ENCODE measurements at regions not wholly inside any gene's neighbourhood (a gene's known extent, or its start where the extent isn't known, plus 50 kb on each side); places are given as distances from the start of the nearest gene placed in this dataset.

GRCh38 chr11:80023386-80023785 lies 582.6 kb upstream of the TENM4 start:
- no peaks in the 10 kb centered on the region for H4K20me1 ChIP-seq (ENCODE audit: control insufficient read depth, insufficient read depth)
- H3K4me3 ChIP-seq, result no peak overlapping the region
- no peaks in the 10 kb centered on the region for H3K27me3 ChIP-seq (replicated peaks in 1 of 2; ENCODE audit: control insufficient read depth in 2 of 2, insufficient read depth in 2 of 2, low read length in 1 of 2)
- H3K4me2 ChIP-seq (ENCODE audit: control insufficient read depth, insufficient read depth), result no peak overlapping the region
- no peak overlapping the region for H3K9ac ChIP-seq (ENCODE audit: control insufficient read depth, insufficient read depth, low read length)
- ChIA-PET RAD21 (ENCODE audit: unreplicated experiment) (no interaction called here), POLR2A (no interaction called here), SMC1A (ENCODE audit: uncharacterized antibody, unreplicated experiment) (no interaction called here), CTCF (no interaction called here)
- no peak overlapping the region for H2AFZ ChIP-seq (ENCODE audit: control insufficient read depth, low read depth, low read length)
- no peaks in the 10 kb centered on the region for H3K4me1 ChIP-seq (ENCODE audit: control insufficient read depth, insufficient read depth, low read length)
- H3K27ac ChIP-seq (ENCODE audit: control insufficient read depth, insufficient read depth), result no peak overlapping the region
- intact Hi-C loops (cut with micrococcal nuclease; ENCODE audit: unreplicated experiment) (no loop called here), in situ Hi-C loops (cut with MboI) (no loop called here)
- no peak for DNase-seq (ENCODE audit: low read depth, low spot score)
- H3K9me3 ChIP-seq (replicated peaks; ENCODE audit: control insufficient read depth, insufficient read depth, low read length), result no peaks in the 10 kb centered on the region
- H3K36me3 ChIP-seq (ENCODE audit: control insufficient read depth in 2 of 2, insufficient read depth in 2 of 2, low read length in 1 of 2), result no peaks in the 10 kb centered on the region
- BruUV-seq (replicated peaks), result no TSS peak
- no peak for ATAC-seq
- no peak for FAIRE-seq
- H3K79me2 ChIP-seq (ENCODE audit: control insufficient read depth, insufficient read depth, low read length), result no peaks in the 10 kb centered on the region
- TF ChIP-seq LARP7 (IDR thresholded peaks at IDR 0.05), result no peak
- no peak for TF ChIP-seq GATAD2B (conservative IDR thresholded peaks at IDR 0.05; ENCODE audit: low read depth)
- no peak for TF ChIP-seq E2F8 (IDR thresholded peaks at IDR 0.05; ENCODE audit: low read depth, partially characterized antibody)
- no peak for TF ChIP-seq TAF1 (IDR thresholded peaks at IDR 0.05; ENCODE audit: borderline replicate concordance, low read depth, low read length)
- no peak for TF ChIP-seq BCLAF1 (IDR thresholded peaks at IDR 0.05)
- no peak for TF ChIP-seq HDGF (IDR thresholded peaks at IDR 0.05)
- TF ChIP-seq IRF5 (IDR thresholded peaks at IDR 0.05; ENCODE audit: borderline replicate concordance), result no peak
- TF ChIP-seq PKNOX1 (IDR thresholded peaks at IDR 0.05), result no peak
- no peak for TF ChIP-seq CBX5 (IDR thresholded peaks at IDR 0.05; ENCODE audit: low read depth)
- TF ChIP-seq CEBPZ (IDR thresholded peaks at IDR 0.05; ENCODE audit: low read depth, low read length), result no peak
- no peak for TF ChIP-seq SUZ12 (IDR thresholded peaks at IDR 0.05; ENCODE audit: unreplicated experiment)
- TF ChIP-seq MLLT1 (IDR thresholded peaks at IDR 0.05), result no peak
